ENCODE measurements at regions not wholly inside any gene's neighbourhood (a gene's known extent, or its start where the extent isn't known, plus 50 kb on each side); places are given as distances from the start of the nearest gene placed in this dataset.

DNA sequence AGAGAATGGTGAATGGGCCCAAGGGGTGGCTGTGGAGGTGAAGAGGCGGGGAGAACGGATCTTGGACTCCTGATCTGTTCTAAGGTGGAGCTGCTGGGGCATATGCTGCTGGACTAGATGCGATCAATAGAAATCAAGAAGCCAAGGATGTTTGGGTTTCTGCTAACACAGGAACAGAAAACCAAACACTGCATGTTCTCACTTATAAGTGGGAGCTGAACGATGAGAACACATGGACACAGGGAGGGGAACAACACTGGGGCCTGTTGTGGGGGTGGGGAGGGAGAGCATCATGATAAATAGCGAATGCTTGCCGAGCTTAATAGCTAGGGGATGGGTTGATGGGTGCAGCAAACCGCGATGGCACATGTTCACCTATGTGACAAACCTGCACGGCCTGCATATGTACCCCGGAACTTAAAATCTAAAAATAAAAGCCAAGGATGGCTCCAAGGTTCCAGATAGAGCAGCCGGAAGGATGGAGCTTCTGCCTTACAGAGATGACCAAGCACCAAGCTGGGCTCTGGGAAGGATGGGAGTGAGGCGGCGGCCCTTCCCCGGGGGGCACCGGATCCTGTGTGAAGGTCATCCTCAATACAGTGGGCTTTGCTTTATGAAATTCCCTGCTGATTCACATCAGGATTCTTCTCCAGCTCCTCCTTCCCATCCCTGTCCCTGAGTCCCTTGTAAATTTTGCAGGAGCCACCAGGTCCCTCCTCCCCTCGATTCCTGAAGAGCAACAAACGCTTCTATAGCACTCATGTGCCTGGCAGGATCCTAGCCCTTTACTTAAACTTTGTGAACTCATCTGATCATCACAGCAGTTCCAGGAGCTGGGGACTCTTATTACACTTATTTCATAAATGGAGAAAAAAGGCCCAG, 109.2 kb upstream of the PTPN1 start:
- Histone ChIP-seq H4K20me1 (ENCODE audit: low read depth, low read length) (no peaks in the 10 kb centered on the region), H3F3A (ENCODE audit: insufficient read depth) (no peaks in the 10 kb centered on the region), H3K9me2 (replicated peaks; ENCODE audit: insufficient read depth, low read length) (no peaks in the 10 kb centered on the region), H3K9me3 (ENCODE audit: insufficient read depth, low read length) (no peaks in the 10 kb centered on the region), H3K27ac (ENCODE audit: low read depth, low read length) (no peak overlapping the region), H3K9ac (ENCODE audit: low read length) (no peak overlapping the region), H2AFZ (ENCODE audit: low read depth, low read length, severe bottlenecking) (no peak overlapping the region), H3K27me3 (ENCODE audit: low read length) (no peaks in the 10 kb centered on the region), H3K79me2 (ENCODE audit: insufficient read depth, low read length) (no peaks in the 10 kb centered on the region), H3K4me3 (ENCODE audit: insufficient read depth, low read length, poor library complexity, severe bottlenecking) (no peak overlapping the region), H3K4me2 (ENCODE audit: low read depth, low read length, poor library complexity, severe bottlenecking) (no peak overlapping the region), H3K36me3 (ENCODE audit: low read length) (no peaks in the 10 kb centered on the region)
- TF ChIP-seq, protein P1, sequence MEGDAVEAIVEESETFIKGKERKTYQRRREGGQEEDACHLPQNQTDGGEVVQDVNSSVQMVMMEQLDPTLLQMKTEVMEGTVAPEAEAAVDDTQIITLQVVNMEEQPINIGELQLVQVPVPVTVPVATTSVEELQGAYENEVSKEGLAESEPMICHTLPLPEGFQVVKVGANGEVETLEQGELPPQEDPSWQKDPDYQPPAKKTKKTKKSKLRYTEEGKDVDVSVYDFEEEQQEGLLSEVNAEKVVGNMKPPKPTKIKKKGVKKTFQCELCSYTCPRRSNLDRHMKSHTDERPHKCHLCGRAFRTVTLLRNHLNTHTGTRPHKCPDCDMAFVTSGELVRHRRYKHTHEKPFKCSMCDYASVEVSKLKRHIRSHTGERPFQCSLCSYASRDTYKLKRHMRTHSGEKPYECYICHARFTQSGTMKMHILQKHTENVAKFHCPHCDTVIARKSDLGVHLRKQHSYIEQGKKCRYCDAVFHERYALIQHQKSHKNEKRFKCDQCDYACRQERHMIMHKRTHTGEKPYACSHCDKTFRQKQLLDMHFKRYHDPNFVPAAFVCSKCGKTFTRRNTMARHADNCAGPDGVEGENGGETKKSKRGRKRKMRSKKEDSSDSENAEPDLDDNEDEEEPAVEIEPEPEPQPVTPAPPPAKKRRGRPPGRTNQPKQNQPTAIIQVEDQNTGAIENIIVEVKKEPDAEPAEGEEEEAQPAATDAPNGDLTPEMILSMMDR (IDR thresholded peaks at IDR 0.05; ENCODE audit: insufficient read depth, low read length, poor library complexity, severe bottlenecking): no peak
- no peak for TF ChIP-seq EZH2phosphoT487 (conservative IDR thresholded peaks at IDR 0.05; ENCODE audit: low read length)

DNA sequence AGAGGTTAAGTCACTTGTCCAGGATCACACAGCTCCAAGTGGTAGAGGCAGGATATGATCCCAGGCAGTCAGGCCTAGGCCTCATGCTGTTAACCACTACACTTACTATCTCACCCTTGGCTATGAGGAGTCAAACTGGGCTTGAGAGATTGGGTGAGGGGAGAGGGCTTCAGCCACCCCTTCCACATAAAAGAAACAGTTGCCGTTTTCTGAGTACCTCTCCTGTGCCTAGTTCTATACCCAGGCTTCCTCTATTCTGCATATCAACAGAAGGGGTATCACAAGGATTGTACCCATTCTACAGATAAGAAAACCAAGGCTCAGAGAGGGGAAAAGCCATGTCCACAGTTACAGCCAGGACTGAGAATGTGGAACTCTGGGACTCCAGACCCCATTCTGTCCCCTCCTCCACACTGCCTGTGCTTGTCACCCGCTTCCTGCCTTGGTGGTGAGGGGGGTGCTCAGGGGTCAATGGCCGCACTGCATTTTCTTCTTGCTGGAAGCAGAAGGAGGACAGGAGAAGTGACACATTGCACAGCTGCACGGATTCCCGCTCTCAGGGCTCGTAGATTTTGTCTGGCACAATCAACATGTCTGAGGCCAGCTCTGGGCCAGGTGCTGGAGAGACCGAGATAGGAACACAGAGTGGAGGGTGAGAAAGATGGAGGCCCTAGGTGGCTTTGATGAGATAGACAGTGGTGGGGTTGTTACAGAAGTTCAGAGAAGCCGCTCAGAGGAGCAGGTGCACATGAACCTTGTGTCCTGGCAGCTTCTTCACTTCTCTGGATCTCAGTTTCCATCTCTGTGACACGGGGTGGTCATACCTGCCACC, 108.4 kb upstream of the PTPN1 start:
- no peaks in the 10 kb centered on the region for H3K79me2 ChIP-seq (ENCODE audit: insufficient read depth, low read length)
- H3K27ac ChIP-seq (ENCODE audit: low read depth, low read length): no peak overlapping the region
- H3K4me3 ChIP-seq (ENCODE audit: insufficient read depth, low read length, poor library complexity, severe bottlenecking): no peak overlapping the region
- no peaks in the 10 kb centered on the region for H3K27me3 ChIP-seq (ENCODE audit: low read length)
- H3K36me3 ChIP-seq (ENCODE audit: low read length): no peaks in the 10 kb centered on the region
- no peaks in the 10 kb centered on the region for H3K9me2 ChIP-seq (replicated peaks; ENCODE audit: insufficient read depth, low read length)
- no peaks in the 10 kb centered on the region for H3F3A ChIP-seq (ENCODE audit: insufficient read depth)
- no peak overlapping the region for H2AFZ ChIP-seq (ENCODE audit: low read depth, low read length, severe bottlenecking)
- H4K20me1 ChIP-seq (ENCODE audit: low read depth, low read length): no peaks in the 10 kb centered on the region
- no peak overlapping the region for H3K4me2 ChIP-seq (ENCODE audit: low read depth, low read length, poor library complexity, severe bottlenecking)
- no peaks in the 10 kb centered on the region for H3K9me3 ChIP-seq (ENCODE audit: insufficient read depth, low read length)
- no peak overlapping the region for H3K9ac ChIP-seq (ENCODE audit: low read length)
- TF ChIP-seq EZH2phosphoT487 (conservative IDR thresholded peaks at IDR 0.05; ENCODE audit: low read length): no peak
- TF ChIP-seq, protein P1 (IDR thresholded peaks at IDR 0.05; ENCODE audit: insufficient read depth, low read length, poor library complexity, severe bottlenecking): no peak

DNA sequence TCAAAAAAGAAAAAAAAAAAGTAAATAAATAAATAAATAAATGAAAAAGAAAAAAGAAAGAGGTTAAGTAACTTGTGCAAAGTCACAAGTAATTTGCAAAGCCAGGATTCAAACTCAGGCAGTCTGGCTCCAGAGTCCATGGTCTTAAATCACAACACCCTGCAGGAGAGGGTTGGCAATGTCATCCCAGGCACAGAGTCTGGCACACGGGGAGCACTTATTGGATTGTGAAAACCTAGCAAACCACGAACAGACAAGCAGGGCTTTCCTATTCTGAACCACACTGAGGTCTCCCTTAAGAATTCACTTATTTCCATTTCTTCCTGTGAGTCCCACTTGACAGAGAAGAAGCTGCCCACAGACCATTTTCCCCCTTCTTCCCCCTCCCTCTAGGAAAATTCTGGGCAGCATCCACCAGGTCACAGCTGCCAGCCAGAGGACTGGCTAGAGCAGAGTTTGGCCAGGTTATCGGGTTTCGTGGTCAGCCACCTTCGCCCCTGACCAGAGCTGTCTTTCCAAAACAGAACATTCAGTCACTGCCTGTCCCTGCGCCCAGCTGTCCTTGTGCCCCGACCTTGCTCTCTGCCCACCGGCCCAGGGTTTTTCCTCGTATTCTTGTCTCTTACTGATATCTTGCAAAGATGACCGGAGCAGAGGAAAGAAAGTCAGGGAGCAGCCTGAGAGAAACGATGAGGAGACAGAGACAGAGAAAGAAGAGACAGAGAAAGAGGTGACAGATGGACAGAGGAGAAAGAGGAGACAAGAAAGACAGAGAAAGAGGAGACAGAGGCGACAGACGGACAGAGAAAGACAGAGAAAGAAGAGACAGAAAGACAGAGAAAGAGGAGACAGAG, 106.4 kb upstream of the PTPN1 start:
- TF ChIP-seq, protein P1 (IDR thresholded peaks at IDR 0.05; ENCODE audit: insufficient read depth, low read length, poor library complexity, severe bottlenecking): no peak
- TF ChIP-seq EZH2phosphoT487 (conservative IDR thresholded peaks at IDR 0.05; ENCODE audit: low read length): no peak
- Histone ChIP-seq H3K9ac (ENCODE audit: low read length) (no peak overlapping the region), H3K27me3 (ENCODE audit: low read length) (no peaks in the 10 kb centered on the region), H3K9me3 (ENCODE audit: insufficient read depth, low read length) (no peaks in the 10 kb centered on the region), H3K27ac (ENCODE audit: low read depth, low read length) (no peak overlapping the region), H3F3A (ENCODE audit: insufficient read depth) (no peaks in the 10 kb centered on the region), H3K4me2 (ENCODE audit: low read depth, low read length, poor library complexity, severe bottlenecking) (no peak overlapping the region), H3K4me3 (ENCODE audit: insufficient read depth, low read length, poor library complexity, severe bottlenecking) (no peak overlapping the region), H3K9me2 (replicated peaks; ENCODE audit: insufficient read depth, low read length) (no peaks in the 10 kb centered on the region), H3K36me3 (ENCODE audit: low read length) (no peaks in the 10 kb centered on the region), H4K20me1 (ENCODE audit: low read depth, low read length) (no peaks in the 10 kb centered on the region), H2AFZ (ENCODE audit: low read depth, low read length, severe bottlenecking) (no peak overlapping the region), H3K79me2 (ENCODE audit: insufficient read depth, low read length) (no peaks in the 10 kb centered on the region)

All from SU-DHL-6 (cell line).